Trophoblast cell (in vitro differentiated cells and primary cell): ENCODE measurements at regions not wholly inside any gene's neighbourhood (a gene's known extent, or its start where the extent isn't known, plus 50 kb on each side); places are given as distances from the start of the nearest gene placed in this dataset.

ENCODE experiments used
- DNase-seq, 2 donors: peaks; one replicate each; pipeline ENCODE4 v3.0.0-alpha.2; 2016
- H2AFZ ChIP-seq: 2 replicates; pipeline ENCODE4 v1.6.1; 2013; ENCODE audit warnings: low read length, moderate library complexity, mild to moderate bottlenecking; ENCODE audit not compliant: insufficient read depth, poor library complexity
- H2AK5ac ChIP-seq: 2 replicates; pipeline ENCODE4 v1.6.1; 2013; ENCODE audit warnings: mild to moderate bottlenecking, low read length
- H2BK120ac ChIP-seq: 2 replicates; pipeline ENCODE4 v1.6.1; 2013; ENCODE audit warnings: low read length, mild to moderate bottlenecking, moderate library complexity; ENCODE audit not compliant: insufficient read depth, poor library complexity
- H2BK12ac ChIP-seq: 2 replicates; pipeline ENCODE4 v1.6.1; 2013; ENCODE audit warnings: mild to moderate bottlenecking, low read length, moderate library complexity
- H2BK5ac ChIP-seq: 2 replicates; pipeline ENCODE4 v1.6.1; 2013; ENCODE audit warnings: low read length, low read depth, moderate library complexity, mild to moderate bottlenecking; ENCODE audit not compliant: poor library complexity
- H3K14ac ChIP-seq: 2 replicates; pipeline ENCODE4 v1.6.1; 2013; ENCODE audit warnings: mild to moderate bottlenecking, low read length
- H3K18ac ChIP-seq: 2 replicates; pipeline ENCODE4 v1.6.1; 2013; ENCODE audit warnings: mild to moderate bottlenecking, low read length
- H3K23ac ChIP-seq: 2 replicates; pipeline ENCODE4 v1.6.1; 2013; ENCODE audit warnings: low read length
- H3K27ac ChIP-seq: 2 replicates; pipeline ENCODE4 v1.5.1; 2013; ENCODE audit warnings: low read depth, mild to moderate bottlenecking, inconsistent platforms, low read length, moderate library complexity
- H3K27me3 ChIP-seq: 2 replicates; pipeline ENCODE4 v1.6.1; 2013; ENCODE audit warnings: inconsistent platforms, mild to moderate bottlenecking, low read length, moderate library complexity; ENCODE audit not compliant: insufficient read depth
- H3K36me3 ChIP-seq, 2 experiments: 1 replicate in 1 of 2; 2 replicates in 1 of 2; pipeline ENCODE4 v1.6.1; 2013; ENCODE audit warnings: low read length in 2 of 2, mild to moderate bottlenecking in 2 of 2, moderate library complexity in 1 of 2; ENCODE audit not compliant: insufficient read depth in 2 of 2, control insufficient read depth in 1 of 2
- H3K4ac ChIP-seq: 2 replicates; pipeline ENCODE4 v1.6.1; 2013; ENCODE audit warnings: low read depth, mild to moderate bottlenecking, low read length, moderate library complexity
- H3K4me1 ChIP-seq, 2 experiments: 1 replicate in 1 of 2; 2 replicates in 1 of 2; pipeline ENCODE4 v1.6.1; 2013; ENCODE audit warnings: low read length in 2 of 2, mild to moderate bottlenecking in 2 of 2, moderate library complexity in 1 of 2; ENCODE audit not compliant: insufficient read depth in 2 of 2, control insufficient read depth in 1 of 2
- H3K4me2 ChIP-seq: 2 replicates; pipeline ENCODE4 v1.6.1; 2013; ENCODE audit warnings: inconsistent platforms, mild to moderate bottlenecking, low read length, moderate library complexity
- H3K4me3 ChIP-seq: 2 replicates; pipeline ENCODE4 v1.5.1; 2013; ENCODE audit warnings: mild to moderate bottlenecking, low read depth, low read length, inconsistent platforms
- H3K79me1 ChIP-seq: one replicate; pipeline ENCODE4 v1.6.1; 2013; ENCODE audit warnings: low read length
- H3K79me2 ChIP-seq: 2 replicates; pipeline ENCODE4 v1.6.1; 2013; ENCODE audit warnings: low read length, mild to moderate bottlenecking; ENCODE audit not compliant: control insufficient read depth, insufficient read depth, poor library complexity
- H3K9ac ChIP-seq: 2 replicates; pipeline ENCODE4 v1.6.1; 2013; ENCODE audit warnings: mild to moderate bottlenecking, low read length
- H3K9me3 ChIP-seq: 2 replicates; pipeline ENCODE4 v1.6.1; 2013; ENCODE audit warnings: low read depth, mild to moderate bottlenecking, control low read depth, inconsistent platforms, low read length; ENCODE audit not compliant: insufficient read depth
- H4K12ac ChIP-seq: 2 replicates; pipeline ENCODE4 v1.6.1; 2013; ENCODE audit warnings: low read depth, mild to moderate bottlenecking, low read length, moderate library complexity
- H4K8ac ChIP-seq: 2 replicates; pipeline ENCODE4 v1.6.1; 2013; ENCODE audit warnings: low read depth, mild to moderate bottlenecking, low read length, moderate library complexity
- H4K91ac ChIP-seq: one replicate; pipeline ENCODE4 v1.6.1; 2013; ENCODE audit warnings: low read depth, mild to moderate bottlenecking, low read length, moderate library complexity
- WGBS: extraction: QIAGEN DNeasy Blood & Tissue Kit; methylation state at CpG from one replicate; pipeline ENCODE4 v1.1.7; 2013; ENCODE audit warnings: missing lambda C conversion rate; ENCODE audit not compliant: insufficient read length, insufficient coverage; ENCODE audit errors: extremely low coverage; 5-methylcytosine and 5-hydroxymethylcytosine counted together

DNA sequence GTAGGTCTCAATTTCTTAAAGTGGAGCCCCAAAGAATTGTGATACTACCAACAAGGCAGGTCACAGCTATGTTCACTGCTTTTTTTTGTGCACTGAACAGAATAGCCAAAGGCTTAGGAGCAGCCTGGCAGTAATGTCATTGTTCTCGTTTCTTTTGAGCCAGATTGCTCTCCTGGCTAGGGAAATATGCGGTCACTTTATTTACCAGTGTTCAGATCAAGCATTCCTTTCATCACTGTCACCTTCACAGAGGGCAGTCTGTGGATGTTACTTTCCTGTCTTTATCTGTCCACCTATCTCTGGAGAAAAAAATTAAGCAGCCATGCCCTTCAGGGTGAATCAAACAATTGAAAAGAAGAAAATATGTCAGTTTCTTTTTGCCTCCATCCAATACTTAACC is 159.6 kb downstream of the BTG1 start:
- peaks cover 0 to 2% of the 10 kb centered on the region in 2 experiments for H3K4me1 ChIP-seq
- WGBS: no CpG with 5 or more reads among the region's 2 CpGs

GRCh38 chr12:91985002-91985787 is 160.5 kb downstream of the BTG1 start:
- H2BK12ac ChIP-seq: no peak overlapping the region
- H3K4ac ChIP-seq: no peak overlapping the region
- no peaks in the 10 kb centered on the region for H3K79me2 ChIP-seq
- H3K4me2 ChIP-seq: no peak overlapping the region
- no peak overlapping the region for H2AFZ ChIP-seq
- H4K12ac ChIP-seq: no peak overlapping the region
- H3K18ac ChIP-seq: no peak overlapping the region
- H3K36me3 ChIP-seq: no peaks in the 10 kb centered on the region
- no CpG with 5 or more reads among the region's 8 CpGs for WGBS
- H3K4me3 ChIP-seq: no peak overlapping the region
- no peaks in the 10 kb centered on the region for H3K27me3 ChIP-seq
- H3K14ac ChIP-seq: no peak overlapping the region
- no peak overlapping the region for H3K9ac ChIP-seq
- H2BK5ac ChIP-seq: no peak overlapping the region
- H3K27ac ChIP-seq: no peak overlapping the region
- H3K4me1 ChIP-seq: peaks cover 0 to 2% of the 10 kb centered on the region in 2 experiments
- no peak overlapping the region for H2BK120ac ChIP-seq
- H4K8ac ChIP-seq: no peak overlapping the region
- H2AK5ac ChIP-seq: no peak overlapping the region
- no peak overlapping the region for H3K23ac ChIP-seq
- no peak overlapping the region for H4K91ac ChIP-seq
- H3K79me1 ChIP-seq: no peaks in the 10 kb centered on the region
- DNase-seq: no peak
- no peaks in the 10 kb centered on the region for H3K9me3 ChIP-seq

More for the DNA sequence above, 159.6 kb downstream of the BTG1 start:
- H4K91ac ChIP-seq: no peak overlapping the region
- H4K8ac ChIP-seq: no peak overlapping the region
- no peak overlapping the region for H2AK5ac ChIP-seq
- peak; percentile 20 to 73 for DNase-seq
- H3K9ac ChIP-seq: no peak overlapping the region
- H2BK120ac ChIP-seq: no peak overlapping the region
- no peak overlapping the region for H2BK12ac ChIP-seq
- no peak overlapping the region for H3K14ac ChIP-seq
- H3K79me2 ChIP-seq: no peaks in the 10 kb centered on the region
- no peak overlapping the region for H3K4ac ChIP-seq
- no peaks in the 10 kb centered on the region for H3K9me3 ChIP-seq
- H3K79me1 ChIP-seq: no peaks in the 10 kb centered on the region
- H3K23ac ChIP-seq: no peak overlapping the region
- no peaks in the 10 kb centered on the region for H3K27me3 ChIP-seq
- H3K4me2 ChIP-seq: no peak overlapping the region
- H4K12ac ChIP-seq: no peak overlapping the region
- no peaks in the 10 kb centered on the region for H3K36me3 ChIP-seq
- H2AFZ ChIP-seq: no peak overlapping the region
- H3K18ac ChIP-seq: no peak overlapping the region
- H3K27ac ChIP-seq: no peak overlapping the region
- H2BK5ac ChIP-seq: no peak overlapping the region
- no peak overlapping the region for H3K4me3 ChIP-seq

DNA sequence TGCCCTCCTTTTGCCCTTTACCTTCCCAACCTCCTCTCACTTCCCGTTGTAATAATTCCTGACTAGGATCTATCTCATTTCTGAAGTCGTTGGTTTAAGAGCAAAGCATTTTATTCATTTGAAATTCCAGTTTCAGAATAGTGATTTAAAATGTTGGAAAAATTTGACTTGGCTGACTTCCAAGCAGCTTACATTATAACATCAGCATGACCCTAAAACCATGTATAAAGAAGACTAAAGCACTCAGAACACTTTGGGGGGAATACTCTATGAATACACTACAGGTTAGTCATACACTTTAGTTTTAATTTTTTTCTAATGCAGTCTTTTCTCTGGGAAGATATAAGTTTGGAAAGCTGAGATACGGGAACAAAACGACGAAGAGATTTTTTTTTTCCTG is 161.1 kb downstream of the BTG1 start:
- Histone ChIP-seq H2BK5ac (no peak overlapping the region), H2AFZ (no peak overlapping the region), H4K91ac (no peak overlapping the region), H2AK5ac (no peak overlapping the region), H4K12ac (no peak overlapping the region), H3K9me3 (no peaks in the 10 kb centered on the region), H4K8ac (no peak overlapping the region), H3K79me2 (no peaks in the 10 kb centered on the region), H3K36me3 (no peaks in the 10 kb centered on the region), H3K79me1 (no peaks in the 10 kb centered on the region), H3K18ac (no peak overlapping the region), H3K4me2 (no peak overlapping the region), H3K27me3 (no peaks in the 10 kb centered on the region), H3K9ac (no peak overlapping the region), H3K14ac (no peak overlapping the region), H2BK120ac (no peak overlapping the region), H3K4me3 (no peak overlapping the region), H3K23ac (no peak overlapping the region), H2BK12ac (no peak overlapping the region), H3K27ac (no peak overlapping the region), H3K4ac (no peak overlapping the region), H3K4me1 (peaks cover 0 to 2% of the 10 kb centered on the region in 2 experiments)
- no CpG with 5 or more reads among the region's 5 CpGs for WGBS
- DNase-seq: no peak

GRCh38 chr12:91983935-91984334 is 161.7 kb downstream of the BTG1 start:
- Histone ChIP-seq H3K4me2 (no peak overlapping the region), H2AK5ac (no peak overlapping the region), H3K9me3 (no peaks in the 10 kb centered on the region), H4K12ac (no peak overlapping the region), H3K79me1 (no peaks in the 10 kb centered on the region), H3K23ac (no peak overlapping the region), H3K4ac (no peak overlapping the region), H3K14ac (no peak overlapping the region), H2BK120ac (no peak overlapping the region), H3K4me1 (peaks cover 0 to 2% of the 10 kb centered on the region in 2 experiments), H4K91ac (no peak overlapping the region), H3K36me3 (no peaks in the 10 kb centered on the region), H4K8ac (no peak overlapping the region), H2BK12ac (no peak overlapping the region), H3K9ac (no peak overlapping the region), H2AFZ (no peak overlapping the region), H3K18ac (no peak overlapping the region), H2BK5ac (no peak overlapping the region), H3K4me3 (no peak overlapping the region), H3K27ac (no peak overlapping the region), H3K27me3 (no peaks in the 10 kb centered on the region), H3K79me2 (no peaks in the 10 kb centered on the region)
- no CpG with 5 or more reads among the region's 3 CpGs for WGBS
- DNase-seq: no peak
